Natural killer cell (primary cell): ENCODE measurements at regions not wholly inside any gene's neighbourhood (a gene's known extent, or its start where the extent isn't known, plus 50 kb on each side); places are given as distances from the start of the nearest gene placed in this dataset.

Experiments
- ATAC-seq, 3 donors: fragments of 150-1000 bp in 2 of 3; fragments of 200-7000 bp in 1 of 3; cut with Tn5 transposase; 1 replicate in 1 of 3; 2 replicates in 2 of 3; pipeline ENCODE4 v1.10.0; 2021; ENCODE audit warnings: mild to moderate bottlenecking in 2 of 3, moderate library complexity in 2 of 3
- DNase-seq, 2 donors: peaks; one replicate each; pipeline versions ENCODE4 v3.0.0 to v3.0.0-alpha.2; 2013 to 2021; ENCODE audit warnings: mixed read lengths in 1 of 2
- H3K27ac ChIP-seq: one replicate; pipeline ENCODE4 v1.5.1; 2013; ENCODE audit warnings: mild to moderate bottlenecking, low read length
- H3K27me3 ChIP-seq: one replicate; pipeline ENCODE4 v1.6.1; 2013; ENCODE audit warnings: low read length; ENCODE audit not compliant: control insufficient read depth, insufficient read depth
- H3K36me3 ChIP-seq: one replicate; pipeline ENCODE4 v1.6.1; 2013; ENCODE audit warnings: low read length; ENCODE audit not compliant: control insufficient read depth, insufficient read depth
- H3K4me1 ChIP-seq: one replicate; pipeline ENCODE4 v1.6.1; 2013; ENCODE audit warnings: low read length; ENCODE audit not compliant: control insufficient read depth, insufficient read depth
- H3K4me3 ChIP-seq: one replicate; pipeline ENCODE4 v1.5.1; 2013; ENCODE audit warnings: low read length
- H3K9me3 ChIP-seq: one replicate; pipeline ENCODE4 v1.6.1; 2013; ENCODE audit warnings: low read length; ENCODE audit not compliant: control insufficient read depth, insufficient read depth
- H3K27ac Mint-ChIP-seq, 2 donors: one replicate each; pipeline ENCODE4 v1.8.0; 2022; ENCODE audit warnings: mild to moderate bottlenecking in 2 of 2, mixed read lengths in 2 of 2, moderate library complexity in 1 of 2
- H3K27me3 Mint-ChIP-seq, 2 donors: one replicate each; pipeline ENCODE4 v1.8.0; 2022; ENCODE audit warnings: low read depth in 2 of 2, mixed read lengths in 2 of 2
- H3K36me3 Mint-ChIP-seq: one replicate; pipeline ENCODE4 v1.8.0; 2022; ENCODE audit warnings: mixed read lengths
- H3K4me1 Mint-ChIP-seq, 2 donors: one replicate each; pipeline ENCODE4 v1.8.0; 2022; ENCODE audit warnings: mixed read lengths in 2 of 2
- H3K4me3 Mint-ChIP-seq: one replicate; pipeline ENCODE4 v1.8.0; 2022; ENCODE audit warnings: mild to moderate bottlenecking, moderate library complexity, mixed read lengths
- H3K9me3 Mint-ChIP-seq, 2 donors: one replicate each; pipeline ENCODE4 v1.8.0; 2022; ENCODE audit warnings: mixed read lengths in 2 of 2
- WGBS: methylation state at CpG from one replicate; pipeline ENCODE4 v1.1.7; 2013; ENCODE audit warnings: missing lambda C conversion rate; ENCODE audit not compliant: insufficient coverage; 5-methylcytosine and 5-hydroxymethylcytosine counted together
- intact Hi-C: fragments of 100-400 bp; cut with micrococcal nuclease; formaldehyde crosslinking; loops from one replicate; pipeline ENCODE4 v1.14.2; 2022
- TF ChIP-seq, protein P1 (sequence below): fragments of 200-600 bp; IDR thresholded peaks from one replicate; pipeline ENCODE4 v1.8.0; 2022; ENCODE audit warnings: antibody characterized with exemption

DNA sequence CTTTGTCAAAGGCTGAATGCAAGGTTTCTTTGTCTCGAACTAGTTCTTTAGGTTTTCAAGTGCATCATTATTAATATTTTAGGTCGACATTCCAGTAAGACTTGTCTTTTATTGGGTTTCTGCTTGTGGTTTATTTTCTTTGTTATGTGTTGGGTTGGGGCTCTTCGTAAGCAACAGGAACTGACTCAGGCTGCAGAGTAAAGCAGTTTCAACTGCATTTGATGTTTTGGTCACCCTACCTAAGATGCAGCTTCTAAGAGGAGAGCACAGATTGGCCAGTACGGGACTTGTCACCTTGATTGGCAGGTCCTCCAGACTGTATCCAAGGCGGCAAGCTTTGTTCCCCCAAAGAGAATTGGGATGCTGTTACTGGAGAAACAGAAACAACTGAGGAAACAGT, 149.5 kb upstream of the SULF2 start:
- Mint-ChIP-seq H3K27ac (no peak overlapping the region), H3K36me3 (no peaks in the 10 kb centered on the region), H3K9me3 (no peaks in the 10 kb centered on the region), H3K4me1 (no peaks in the 10 kb centered on the region), H3K4me3 (no peak overlapping the region), H3K27me3 (peaks cover 13 to 44% of the 10 kb centered on the region in 2 donors)
- no peak overlapping the region for H3K4me3 ChIP-seq
- DNase-seq: no peak
- H3K36me3 ChIP-seq: no peaks in the 10 kb centered on the region
- intact Hi-C loops: no loop called here
- H3K4me1 ChIP-seq: no peaks in the 10 kb centered on the region
- H3K27me3 ChIP-seq: no peaks in the 10 kb centered on the region
- ATAC-seq: no peak
- 76% methylated on average over 5 of the region's 5 CpGs for WGBS
- no peak overlapping the region for H3K27ac ChIP-seq
- no peaks in the 10 kb centered on the region for H3K9me3 ChIP-seq
- TF ChIP-seq, protein P1, sequence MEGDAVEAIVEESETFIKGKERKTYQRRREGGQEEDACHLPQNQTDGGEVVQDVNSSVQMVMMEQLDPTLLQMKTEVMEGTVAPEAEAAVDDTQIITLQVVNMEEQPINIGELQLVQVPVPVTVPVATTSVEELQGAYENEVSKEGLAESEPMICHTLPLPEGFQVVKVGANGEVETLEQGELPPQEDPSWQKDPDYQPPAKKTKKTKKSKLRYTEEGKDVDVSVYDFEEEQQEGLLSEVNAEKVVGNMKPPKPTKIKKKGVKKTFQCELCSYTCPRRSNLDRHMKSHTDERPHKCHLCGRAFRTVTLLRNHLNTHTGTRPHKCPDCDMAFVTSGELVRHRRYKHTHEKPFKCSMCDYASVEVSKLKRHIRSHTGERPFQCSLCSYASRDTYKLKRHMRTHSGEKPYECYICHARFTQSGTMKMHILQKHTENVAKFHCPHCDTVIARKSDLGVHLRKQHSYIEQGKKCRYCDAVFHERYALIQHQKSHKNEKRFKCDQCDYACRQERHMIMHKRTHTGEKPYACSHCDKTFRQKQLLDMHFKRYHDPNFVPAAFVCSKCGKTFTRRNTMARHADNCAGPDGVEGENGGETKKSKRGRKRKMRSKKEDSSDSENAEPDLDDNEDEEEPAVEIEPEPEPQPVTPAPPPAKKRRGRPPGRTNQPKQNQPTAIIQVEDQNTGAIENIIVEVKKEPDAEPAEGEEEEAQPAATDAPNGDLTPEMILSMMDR: no peak

DNA sequence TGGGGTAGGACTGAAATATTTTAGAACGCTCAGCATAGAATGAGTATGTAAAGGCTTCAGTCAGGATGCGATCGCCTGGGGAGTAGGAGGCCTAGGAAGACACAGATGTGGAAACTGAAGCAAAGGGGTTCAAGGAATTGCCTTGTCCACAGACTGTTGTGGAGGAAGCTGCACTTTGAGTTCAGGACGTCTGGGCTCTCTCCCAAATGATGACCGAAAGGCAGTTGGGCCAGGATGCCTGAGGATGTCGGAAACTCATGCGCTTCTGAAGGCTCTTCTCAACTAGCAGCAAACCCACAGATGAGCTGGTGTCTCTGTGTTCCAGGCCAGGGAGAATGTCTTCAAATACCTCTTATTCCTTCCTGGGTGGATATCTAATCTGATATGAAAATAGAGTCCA, 146.2 kb upstream of the SULF2 start:
- H3K27me3 ChIP-seq: no peaks in the 10 kb centered on the region
- Mint-ChIP-seq H3K27ac (no peak overlapping the region), H3K9me3 (no peaks in the 10 kb centered on the region), H3K36me3 (no peaks in the 10 kb centered on the region), H3K27me3 (peaks cover 9 to 37% of the 10 kb centered on the region in 2 donors), H3K4me1 (no peaks in the 10 kb centered on the region), H3K4me3 (no peak overlapping the region)
- no peak for DNase-seq
- no peak overlapping the region for H3K4me3 ChIP-seq
- intact Hi-C loops: no loop called here
- no peaks in the 10 kb centered on the region for H3K4me1 ChIP-seq
- no peak overlapping the region for H3K27ac ChIP-seq
- WGBS: 92% methylated on average over 7 of the region's 7 CpGs
- H3K36me3 ChIP-seq: no peaks in the 10 kb centered on the region
- no peaks in the 10 kb centered on the region for H3K9me3 ChIP-seq
- ATAC-seq: no peak
- TF ChIP-seq, protein P1: no peak

DNA sequence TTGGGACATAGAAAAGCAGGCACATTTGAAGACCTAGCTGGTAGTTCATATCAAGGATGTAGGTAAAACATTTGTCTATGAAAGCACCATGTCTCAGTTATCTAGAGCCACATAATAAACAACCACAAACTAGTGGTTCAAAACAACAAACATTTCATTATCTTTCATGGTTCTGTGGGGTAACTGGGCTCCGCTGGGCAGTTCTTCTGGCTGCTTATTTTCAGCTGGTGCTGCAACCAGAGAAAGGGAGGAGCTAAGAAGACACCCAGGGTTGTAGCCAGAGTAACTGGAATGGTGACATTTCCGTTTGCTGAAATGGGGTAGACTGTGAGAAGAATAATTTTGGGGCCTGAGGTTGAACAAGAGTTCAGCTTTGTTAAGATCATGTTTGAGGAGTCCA, 145.7 kb upstream of the SULF2 start:
- Histone ChIP-seq H3K27me3 (no peaks in the 10 kb centered on the region), H3K36me3 (no peaks in the 10 kb centered on the region), H3K9me3 (no peaks in the 10 kb centered on the region), H3K27ac (no peak overlapping the region), H3K4me1 (no peaks in the 10 kb centered on the region), H3K4me3 (no peak overlapping the region)
- Mint-ChIP-seq H3K27me3 (peaks cover 9 to 34% of the 10 kb centered on the region in 2 donors), H3K4me1 (no peaks in the 10 kb centered on the region), H3K4me3 (no peak overlapping the region), H3K9me3 (no peaks in the 10 kb centered on the region), H3K27ac (no peak overlapping the region), H3K36me3 (no peaks in the 10 kb centered on the region)
- ATAC-seq: no peak
- intact Hi-C loops: no loop called here
- no peak for DNase-seq
- TF ChIP-seq, protein P1: no peak
- WGBS: 72% methylated on average over 2 of the region's 2 CpGs

DNA sequence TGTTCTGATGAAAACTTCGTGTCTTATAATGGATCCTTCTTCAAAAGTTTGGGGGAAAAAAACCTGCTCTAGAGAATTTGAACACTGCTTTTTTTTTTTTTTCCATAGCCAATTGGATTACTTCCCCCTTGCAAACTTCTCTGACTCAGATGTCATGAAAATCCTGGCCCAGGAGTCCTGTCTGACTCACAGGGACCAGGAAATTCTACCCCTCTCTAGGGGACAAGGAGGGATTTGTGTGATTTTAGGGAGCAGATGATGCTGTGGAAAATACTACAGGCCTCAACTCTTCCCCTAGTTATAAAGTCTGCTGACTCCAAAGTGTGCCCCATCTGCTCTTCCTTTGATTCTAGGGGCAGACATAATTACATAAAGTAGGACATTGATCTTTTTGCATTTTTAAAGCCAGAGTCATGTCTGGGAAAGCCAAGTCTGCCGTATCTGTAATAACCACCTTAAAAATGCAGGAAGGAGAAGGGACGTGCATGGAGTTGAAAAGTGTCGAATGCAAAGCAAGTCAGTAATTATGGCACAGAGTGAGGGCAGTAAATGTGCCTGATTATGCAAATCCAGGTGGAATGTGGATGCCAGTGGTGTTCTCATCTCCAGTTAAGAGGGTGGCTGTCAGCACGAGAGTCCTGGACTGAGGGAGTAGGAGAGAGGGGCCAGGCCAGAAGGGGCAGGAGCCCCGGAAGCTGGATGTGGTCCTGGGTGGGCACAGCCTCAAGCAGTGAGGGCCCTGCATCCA, 144.3 kb upstream of the SULF2 start:
- H3K9me3 ChIP-seq: no peaks in the 10 kb centered on the region
- Mint-ChIP-seq H3K9me3 (no peaks in the 10 kb centered on the region), H3K27me3 (peaks cover 9 to 32% of the 10 kb centered on the region in 2 donors), H3K36me3 (no peaks in the 10 kb centered on the region), H3K27ac (no peak overlapping the region), H3K4me1 (no peaks in the 10 kb centered on the region), H3K4me3 (no peak overlapping the region)
- no peaks in the 10 kb centered on the region for H3K36me3 ChIP-seq
- intact Hi-C loops: no loop called here
- TF ChIP-seq, protein P1: no peak
- no peaks in the 10 kb centered on the region for H3K4me1 ChIP-seq
- H3K4me3 ChIP-seq: no peak overlapping the region
- no peaks in the 10 kb centered on the region for H3K27me3 ChIP-seq
- H3K27ac ChIP-seq: no peak overlapping the region
- ATAC-seq: no peak
- no peak for DNase-seq
- WGBS: 91% methylated on average over 5 of the region's 6 CpGs
